G401 (cell line): ENCODE measurements at regions not wholly inside any gene's neighbourhood (a gene's known extent, or its start where the extent isn't known, plus 50 kb on each side); places are given as distances from the start of the nearest gene placed in this dataset.

ENCODE experiments used
- DNase-seq: peaks from one replicate; pipeline ENCODE4 v3.0.0-alpha.2; 2015; ENCODE audit warnings: low spot score
- in situ Hi-C: cut with HindIII; loops from 2 replicates; pipeline ENCODE4 v1.10.0; 2016; ENCODE audit warnings: low sequenced_read_pairs, mixed read lengths

DNA sequence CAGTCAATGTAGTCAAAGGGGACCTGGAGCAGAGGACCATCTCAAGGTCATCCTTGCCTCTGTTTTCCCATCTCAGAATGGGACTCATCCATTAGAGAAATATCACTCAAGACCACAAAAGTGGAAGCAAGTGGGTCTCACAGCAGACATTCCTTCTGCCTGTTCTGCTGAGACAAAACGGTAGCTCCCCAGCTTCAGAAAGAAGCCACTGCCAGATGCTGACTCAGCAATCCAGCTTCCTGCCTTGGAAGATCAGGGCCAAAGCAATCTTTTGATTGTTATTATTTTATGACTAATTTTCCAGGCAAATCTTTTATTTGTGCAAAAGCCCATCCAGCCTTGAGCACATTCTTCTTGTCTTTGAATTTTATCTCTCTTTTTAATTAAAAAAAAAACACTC, 86.8 kb downstream of the CCT6B start:
- no peak for DNase-seq
- in situ Hi-C loops = no loop called here

DNA sequence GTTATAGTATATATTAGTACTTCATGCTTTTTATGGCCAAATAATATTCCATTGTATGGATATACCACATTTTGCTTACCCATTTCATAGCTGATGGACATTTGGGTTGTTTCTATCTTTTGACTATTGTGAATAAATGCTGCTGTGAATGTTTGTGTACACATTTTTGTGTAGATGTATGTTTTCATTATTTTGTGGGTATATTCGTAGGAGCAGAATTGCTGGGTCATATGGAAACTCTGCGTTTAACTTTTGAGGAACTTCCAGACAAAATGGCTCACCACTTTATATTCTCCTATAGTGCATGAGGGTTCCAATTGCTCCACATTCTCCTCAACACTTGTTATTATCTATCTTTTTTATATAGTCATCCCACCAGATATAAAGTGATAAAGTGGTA, 88.6 kb downstream of the CCT6B start:
- DNase-seq = no peak
- in situ Hi-C loops = no loop called here

DNA sequence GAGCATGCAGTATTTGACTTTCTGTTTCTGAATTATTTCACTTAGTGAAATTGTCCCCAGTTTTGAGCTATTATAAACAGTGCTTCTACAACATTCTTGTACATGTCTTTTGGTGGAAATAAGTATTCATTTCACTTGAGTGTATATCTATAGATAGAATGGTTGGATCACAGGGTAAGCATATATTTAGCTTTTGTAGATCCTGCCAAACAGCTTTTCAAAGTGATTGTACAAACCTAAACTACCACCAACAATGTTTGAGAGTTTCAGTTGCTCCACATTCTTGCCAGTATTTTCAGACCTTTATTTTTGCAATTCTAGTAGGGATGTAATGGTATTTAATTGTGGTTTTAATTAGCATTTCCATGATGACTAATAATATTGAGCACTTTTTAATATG, 91.6 kb downstream of the CCT6B start:
- in situ Hi-C loops = no loop called here
- no peak for DNase-seq

DNA sequence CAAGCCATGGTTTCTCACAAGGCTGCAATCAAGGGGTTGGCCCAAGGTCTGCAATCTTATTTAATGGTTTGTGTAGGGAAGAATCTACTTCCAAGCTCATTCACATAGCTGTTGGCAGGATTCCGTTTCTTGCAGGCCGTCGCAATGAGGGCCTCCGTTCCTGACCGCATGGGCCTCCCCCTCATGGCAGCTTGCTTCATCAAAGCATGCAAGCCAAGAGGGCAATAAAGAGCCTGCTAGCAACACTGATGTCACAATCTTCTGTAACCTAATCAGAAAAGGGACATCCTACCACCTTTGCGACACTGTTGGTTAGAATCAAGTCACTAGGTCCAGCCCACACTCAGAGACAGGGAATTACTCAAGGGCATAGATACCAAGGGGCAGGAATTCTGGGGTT, 95.5 kb downstream of the CCT6B start:
- in situ Hi-C loops = no loop called here
- DNase-seq = no peak

DNA sequence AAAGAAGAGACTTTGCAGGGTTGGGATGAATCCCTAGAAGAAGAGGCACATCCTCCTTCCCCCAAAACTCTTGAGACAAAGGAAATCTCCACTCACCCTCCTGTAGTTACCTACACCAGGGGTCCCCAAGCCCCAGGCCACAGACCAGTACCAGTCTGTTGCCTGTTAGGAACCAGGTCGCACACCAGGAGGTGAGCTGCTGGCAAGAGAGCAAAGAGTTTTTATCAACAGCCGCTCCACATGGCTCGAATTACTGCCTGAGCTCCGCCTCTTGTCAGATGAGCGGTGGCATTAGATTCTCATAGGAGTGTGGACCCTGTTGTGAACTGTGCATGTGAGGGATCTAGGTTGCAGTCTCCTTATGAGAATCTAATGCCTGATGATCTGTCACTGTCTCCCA, 98.9 kb downstream of the CCT6B start:
- in situ Hi-C loops = no loop called here
- DNase-seq = no peak

DNA sequence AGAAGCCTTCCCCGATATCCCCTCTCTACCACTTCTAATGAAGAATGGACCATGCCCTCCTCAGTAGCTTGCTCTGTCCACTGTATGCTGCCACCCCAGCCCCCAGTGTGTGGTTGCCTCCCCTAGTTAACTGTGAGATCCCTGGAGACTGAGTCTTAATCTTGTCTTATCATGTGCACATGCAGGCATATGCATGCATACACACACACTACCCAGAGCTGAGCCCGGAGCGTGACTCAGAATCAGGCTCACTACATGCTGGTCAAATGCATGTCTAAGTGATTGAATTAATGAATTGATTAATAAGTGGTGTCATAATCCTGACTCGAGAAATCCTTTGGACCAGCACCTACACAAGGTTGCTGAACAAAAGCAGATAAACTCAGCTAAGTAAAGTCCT, 99.4 kb downstream of the CCT6B start:
- in situ Hi-C loops = no loop called here
- DNase-seq = no peak

DNA sequence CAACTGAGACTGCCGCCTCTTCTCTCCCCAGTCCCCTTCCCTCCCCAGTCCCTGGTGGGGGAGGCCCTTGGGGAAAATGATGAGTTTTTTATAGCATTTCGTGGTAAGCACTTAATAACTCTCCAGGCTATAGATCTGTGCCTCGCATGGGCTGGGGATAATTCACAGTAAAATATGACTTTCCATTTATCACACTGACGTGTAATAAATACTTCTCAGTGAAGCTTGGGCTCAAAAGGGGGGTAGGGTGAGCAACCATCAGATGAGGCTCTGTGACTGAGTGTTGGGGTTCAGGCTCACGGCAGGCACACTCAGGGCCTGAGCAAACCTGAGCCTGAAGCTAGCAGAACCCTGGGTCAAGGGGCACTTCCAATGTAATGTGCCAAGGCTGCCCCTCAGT, 101.6 kb downstream of the CCT6B start:
- in situ Hi-C loops = no loop called here
- DNase-seq = no peak

DNA sequence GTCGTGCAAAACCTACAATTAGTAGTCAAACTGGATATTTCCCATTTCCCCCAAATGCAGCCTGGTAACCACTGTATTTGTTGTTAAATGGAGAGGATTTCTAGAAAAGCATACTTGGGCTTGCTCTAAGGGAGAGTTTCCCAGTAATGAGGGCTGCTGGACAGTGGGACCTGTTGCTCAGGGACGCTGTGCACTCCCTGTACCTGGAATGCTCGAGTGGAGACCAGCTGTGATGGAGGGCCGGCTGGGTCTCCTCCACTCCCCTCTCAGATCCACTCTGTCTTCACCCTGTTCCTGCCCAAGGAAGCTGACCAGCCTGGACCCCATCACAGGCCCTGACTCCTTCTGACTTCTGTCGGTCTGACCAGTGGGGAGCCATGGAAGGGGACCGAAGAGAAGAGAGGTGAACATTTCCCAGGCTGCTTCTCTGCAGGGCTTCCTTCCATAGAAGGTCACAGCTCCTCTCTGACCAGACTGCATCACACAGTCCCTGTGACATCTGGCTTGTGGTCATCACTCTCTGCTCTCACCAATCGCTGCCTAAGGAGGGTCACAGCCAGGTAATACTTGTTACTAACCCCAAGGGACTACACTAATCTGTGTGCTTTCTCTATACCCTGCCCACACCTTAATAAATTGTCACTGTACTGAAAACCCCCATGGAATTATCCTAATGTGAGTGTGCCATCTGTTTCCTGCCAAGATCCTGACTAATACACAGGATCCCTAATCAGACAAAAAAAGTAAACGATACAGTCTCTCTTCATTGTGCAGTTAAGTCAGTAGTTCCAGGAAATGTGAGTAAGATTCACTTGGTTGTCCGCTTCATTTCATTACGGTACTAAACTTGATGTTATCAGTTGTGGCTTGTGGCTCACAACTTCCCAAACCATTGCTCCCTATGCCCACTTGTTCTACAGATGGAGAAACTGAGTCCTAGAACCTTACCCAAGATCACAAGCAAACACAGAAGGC, 102.4 kb downstream of the CCT6B start:
- in situ Hi-C loops = no loop called here
- DNase-seq = no peak

DNA sequence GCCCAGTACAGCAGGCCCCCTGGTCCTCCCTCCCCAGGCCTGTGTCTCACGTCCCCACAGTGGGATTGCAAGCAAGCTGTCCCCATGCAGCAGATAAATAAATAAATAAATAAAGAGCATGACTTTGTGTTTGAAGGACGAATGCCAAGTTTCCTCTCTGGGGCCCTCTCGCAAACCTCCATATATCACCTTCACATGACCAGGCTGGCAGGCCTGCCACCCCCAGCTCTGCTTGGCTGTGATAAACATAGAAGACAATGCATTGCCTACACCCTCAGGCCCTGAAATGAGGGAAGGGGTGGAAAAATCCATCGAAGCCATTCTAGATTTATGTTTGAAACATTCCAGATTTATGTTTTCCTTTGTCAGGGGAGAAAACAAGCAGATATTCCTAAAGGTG, 107.3 kb downstream of the CCT6B start:
- in situ Hi-C loops = no loop called here
- no peak for DNase-seq

DNA sequence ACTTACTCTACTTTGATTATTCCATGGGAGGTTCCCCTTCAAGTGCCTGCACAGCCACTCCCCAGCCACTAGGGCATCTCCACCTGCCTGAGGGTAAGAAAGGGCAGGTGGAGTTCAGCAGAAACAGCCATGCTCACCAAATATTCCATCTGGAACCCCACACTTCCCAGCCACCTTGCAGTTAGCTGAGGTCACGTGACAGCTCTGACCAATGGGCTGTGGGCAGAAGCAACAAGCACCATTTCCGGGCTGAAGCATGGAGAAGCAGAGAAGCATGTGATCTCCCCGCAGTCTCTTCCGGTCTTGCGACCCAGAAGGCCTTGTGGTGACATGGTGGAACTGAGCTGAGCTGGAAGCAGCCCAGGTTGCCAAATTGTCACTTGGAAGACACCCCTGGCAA, 108.6 kb downstream of the CCT6B start:
- no peak for DNase-seq
- in situ Hi-C loops = no loop called here

DNA sequence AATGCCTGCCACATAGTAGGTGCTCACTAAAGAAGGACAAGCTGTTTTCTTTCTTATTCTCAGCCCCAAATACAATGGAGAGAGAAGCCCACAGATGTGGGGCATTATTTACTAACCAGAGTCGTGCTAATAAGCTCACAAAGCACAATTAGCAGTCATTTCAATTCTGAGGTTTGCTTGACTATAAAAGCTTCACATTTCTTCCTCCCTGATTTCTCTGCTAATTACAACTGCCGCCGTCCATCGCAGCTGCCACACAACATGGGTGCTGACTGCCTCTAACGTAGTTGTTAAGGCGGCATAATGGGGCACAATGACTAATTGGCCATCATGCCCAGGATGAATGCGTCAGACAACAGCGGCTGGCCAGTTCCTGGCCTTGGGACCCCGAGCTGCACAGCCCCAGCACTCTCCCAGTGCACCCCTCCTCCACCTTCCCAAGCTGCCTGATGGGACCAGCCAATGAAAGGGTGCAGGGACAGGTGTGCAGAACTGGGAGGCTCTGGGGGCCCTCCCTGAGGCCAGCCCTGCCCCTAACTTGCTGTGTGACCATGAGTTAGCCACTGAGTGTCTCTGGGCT, 109.2 kb downstream of the CCT6B start:
- DNase-seq = no peak
- in situ Hi-C loops = no loop called here

DNA sequence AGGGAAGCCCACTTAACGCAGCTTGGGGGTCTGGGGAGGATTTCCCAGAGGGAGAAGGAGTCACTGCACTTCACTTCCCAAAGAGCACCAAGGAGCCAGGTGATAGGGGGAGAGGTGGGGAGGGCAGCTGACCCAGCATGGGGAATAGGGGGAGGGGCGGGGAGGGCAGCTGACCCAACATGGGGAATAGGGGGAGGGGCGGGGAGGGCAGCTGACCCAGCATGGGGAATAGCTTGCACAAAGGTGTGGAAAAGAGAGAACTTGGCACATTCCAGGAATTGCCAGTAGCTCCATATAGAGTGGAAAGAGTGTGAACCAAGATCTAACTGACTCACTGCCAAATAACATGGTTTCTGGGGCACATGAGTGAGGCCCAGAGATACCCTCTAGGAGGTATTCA, 110.3 kb downstream of the CCT6B start:
- DNase-seq = no peak
- in situ Hi-C loops = no loop called here

DNA sequence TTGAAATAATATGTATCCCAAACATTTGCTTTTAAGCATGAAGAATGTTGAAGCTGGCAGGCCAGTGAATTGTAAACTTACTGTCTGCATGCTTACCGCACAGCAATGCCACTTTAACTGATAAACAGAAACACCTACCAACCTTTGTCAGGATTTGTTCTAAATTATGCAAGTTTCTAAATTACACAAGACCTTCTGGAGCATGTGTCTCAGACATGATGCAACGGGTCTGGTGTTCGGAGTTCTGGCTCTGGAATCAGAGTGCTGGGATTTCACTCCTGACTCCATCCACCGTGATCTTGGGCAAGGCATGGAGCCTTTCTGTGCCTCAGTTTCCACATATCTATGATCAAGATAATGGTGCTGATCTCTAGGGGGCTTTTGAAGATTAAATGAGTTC, 111.2 kb downstream of the CCT6B start:
- DNase-seq = no peak
- in situ Hi-C loops = no loop called here

DNA sequence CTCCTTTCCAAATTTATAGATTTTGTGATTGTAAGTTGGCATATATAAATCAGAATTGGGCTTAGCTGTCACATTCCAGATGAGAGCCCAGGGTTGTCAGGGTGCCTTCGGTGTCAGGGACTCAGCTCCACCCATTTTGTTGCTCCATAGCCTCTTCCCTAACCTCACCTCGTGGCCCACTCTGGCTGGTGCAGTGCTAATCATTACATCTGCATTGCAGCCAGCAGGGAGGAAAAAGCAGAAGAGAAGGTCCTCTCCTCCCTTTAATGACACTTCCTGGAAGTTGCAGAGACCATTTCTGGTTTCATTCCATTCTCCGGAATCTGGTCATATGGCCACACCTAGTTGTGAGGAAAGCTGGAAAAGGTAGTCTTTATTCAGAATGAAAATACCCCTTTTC, 113.3 kb downstream of the CCT6B start:
- no peak for DNase-seq
- in situ Hi-C loops = no loop called here

DNA sequence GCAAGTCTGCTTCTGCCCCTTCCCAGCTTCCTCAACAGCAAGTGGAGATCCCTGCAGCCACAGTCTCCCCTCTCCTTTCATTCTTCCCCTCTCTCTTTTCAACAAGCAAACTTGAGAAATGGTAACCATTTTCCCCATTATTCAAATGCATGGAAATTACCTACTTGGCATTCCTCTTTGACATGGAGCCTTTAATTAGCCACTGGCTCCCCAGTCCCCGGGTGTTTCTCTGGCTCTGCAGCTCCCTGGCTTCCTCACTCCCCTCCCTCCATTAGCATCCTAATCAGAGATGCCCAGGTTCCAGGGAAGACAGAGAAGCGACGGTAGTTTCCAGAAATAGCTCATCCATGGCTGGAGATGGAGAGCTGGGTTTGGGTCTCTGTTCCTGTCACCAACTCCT, 116.0 kb downstream of the CCT6B start:
- in situ Hi-C loops = no loop called here
- DNase-seq = no peak

DNA sequence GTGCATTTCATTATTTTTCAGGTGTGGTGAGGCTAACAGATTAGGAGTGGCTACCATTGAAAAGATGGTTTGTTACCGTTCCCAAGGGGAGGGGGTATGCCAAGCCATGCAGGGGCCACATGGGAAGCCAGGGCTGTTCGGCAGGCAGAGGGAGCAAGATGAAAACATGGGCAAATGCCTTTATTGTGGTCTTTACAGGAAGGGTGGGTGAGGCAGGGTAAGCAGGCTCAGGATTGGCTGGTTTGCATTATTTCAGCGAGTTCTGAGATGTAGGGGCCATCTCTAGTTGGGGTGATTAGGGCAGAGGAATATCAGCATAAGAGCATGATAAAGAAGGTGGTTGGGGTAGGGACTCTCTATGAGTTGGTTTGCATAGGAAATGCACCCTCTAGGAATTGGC, 117.6 kb downstream of the CCT6B start:
- in situ Hi-C loops = no loop called here
- DNase-seq = no peak

DNA sequence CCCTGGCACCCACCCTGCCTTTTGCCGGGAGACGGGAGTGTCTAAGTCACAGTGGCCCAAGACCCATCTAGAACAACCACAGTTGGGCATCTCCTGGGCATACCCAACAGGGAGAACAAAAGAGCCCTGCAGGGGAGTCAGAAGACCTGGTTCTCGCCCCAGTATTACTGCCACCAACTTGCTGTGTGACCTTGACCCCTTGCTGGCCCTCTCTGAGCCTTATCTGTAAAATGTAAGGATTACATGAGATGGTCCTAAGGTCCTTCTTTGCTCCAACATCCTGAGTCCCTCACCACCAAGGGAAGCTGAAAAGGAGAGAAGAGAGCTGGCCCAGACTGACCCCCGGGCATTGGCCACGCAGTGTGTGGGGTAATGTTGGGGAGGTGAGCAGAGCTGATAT, 119.0 kb downstream of the CCT6B start:
- in situ Hi-C loops = no loop called here

DNA sequence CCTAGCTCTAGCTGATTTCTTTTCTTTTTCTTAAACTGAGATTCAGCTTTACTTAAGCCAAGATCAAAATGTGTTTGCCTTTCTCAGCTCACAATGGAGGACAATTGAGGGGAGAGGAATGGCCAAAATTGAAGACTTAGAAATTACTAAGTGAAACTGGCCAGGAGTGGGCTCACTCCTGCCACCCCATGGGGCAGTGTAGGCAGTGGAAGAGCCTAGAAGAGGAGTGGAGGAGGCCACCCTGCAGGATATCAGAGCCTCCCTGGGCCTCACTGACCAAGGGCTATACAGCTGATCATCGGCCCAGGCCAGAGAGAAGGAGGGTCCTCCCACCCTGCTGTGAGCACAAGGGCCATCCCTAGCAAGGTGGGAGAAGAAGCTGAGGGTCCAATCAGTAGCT, 119.8 kb downstream of the CCT6B start:
- DNase-seq = peak; percentile 14
- in situ Hi-C loops = no loop called here

More for the DNA sequence above, 119.0 kb downstream of the CCT6B start:
- no peak for DNase-seq

DNA sequence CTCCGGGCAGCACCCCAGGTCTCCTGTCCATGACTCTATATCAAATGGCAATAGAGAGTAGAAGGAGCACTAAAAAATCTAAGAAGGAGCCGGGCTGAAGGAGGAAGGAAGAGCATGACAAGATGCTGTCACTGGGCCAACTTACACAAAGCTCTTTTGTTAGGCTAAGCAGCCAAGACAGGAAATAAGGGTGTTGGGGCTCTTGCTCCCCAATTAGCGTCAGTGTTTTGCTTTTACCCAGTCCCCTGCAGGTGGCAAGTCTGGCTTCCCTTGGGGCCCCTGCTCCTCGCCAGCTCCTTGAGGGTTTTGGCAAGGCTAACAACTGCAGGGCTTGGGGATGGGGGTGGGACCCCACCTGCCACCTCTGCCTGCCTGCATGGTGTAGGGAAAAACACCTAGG, 120.5 kb downstream of the CCT6B start:
- in situ Hi-C loops = no loop called here

DNA sequence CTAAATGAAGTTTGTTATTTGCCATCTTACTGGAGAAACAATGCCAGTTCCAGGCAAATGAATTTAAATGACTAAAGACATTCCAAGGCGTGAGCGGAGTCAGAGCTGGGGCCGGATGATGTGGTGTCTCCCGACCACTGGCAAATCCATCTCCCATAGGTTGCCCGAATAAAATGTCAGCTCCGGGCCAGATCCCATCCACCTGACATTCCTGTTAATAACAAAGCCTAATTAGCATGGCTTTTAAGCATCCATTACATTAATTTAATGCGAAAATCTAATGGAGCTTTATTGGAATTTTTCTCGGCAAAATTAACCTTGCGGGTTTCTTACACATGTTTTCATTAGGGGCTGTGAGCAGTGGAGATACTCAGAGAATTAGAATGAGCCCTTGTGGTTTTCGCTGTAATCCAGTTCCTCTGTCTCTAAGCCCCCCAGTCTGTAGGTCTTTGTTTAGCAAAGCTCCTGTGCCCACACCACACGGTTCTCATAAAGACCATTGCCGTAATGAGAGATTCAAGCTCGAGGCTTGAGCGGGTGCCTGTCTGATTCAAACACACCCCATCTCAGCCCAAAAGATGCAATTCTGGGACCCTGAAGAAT, 123.3 kb downstream of the CCT6B start:
- in situ Hi-C loops = no loop called here
- no peak for DNase-seq

More for the DNA sequence above, 120.5 kb downstream of the CCT6B start:
- no peak for DNase-seq

DNA sequence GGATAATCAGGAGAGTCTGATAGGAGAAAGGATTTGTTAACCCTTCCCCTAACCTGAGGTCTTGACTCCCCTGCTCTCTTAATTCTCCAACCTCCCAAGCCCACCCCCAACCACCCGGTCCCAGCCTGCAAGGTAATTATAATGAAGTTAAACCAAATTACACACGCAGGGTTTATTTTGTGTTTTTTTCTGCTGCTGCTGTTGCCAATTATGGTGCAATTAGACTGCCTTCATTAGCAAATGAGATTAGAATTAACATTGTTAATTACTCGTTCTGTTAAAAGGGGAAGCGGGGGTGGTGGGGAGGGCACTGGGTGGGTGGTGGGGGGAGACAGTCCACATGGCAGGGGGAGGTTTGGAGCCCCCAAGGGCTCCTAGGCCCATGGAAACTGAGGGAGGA, 128.9 kb downstream of the CCT6B start:
- in situ Hi-C loops = no loop called here
- no peak for DNase-seq
